ENCODE measurements at regions not wholly inside any gene's neighbourhood (a gene's known extent, or its start where the extent isn't known, plus 50 kb on each side); places are given as distances from the start of the nearest gene placed in this dataset.
"Not testable (repeated sequence)": the region's sequence is repeated elsewhere in the genome, so short reads cannot be mapped to it uniquely, and the experiment has no call there.

DNA sequence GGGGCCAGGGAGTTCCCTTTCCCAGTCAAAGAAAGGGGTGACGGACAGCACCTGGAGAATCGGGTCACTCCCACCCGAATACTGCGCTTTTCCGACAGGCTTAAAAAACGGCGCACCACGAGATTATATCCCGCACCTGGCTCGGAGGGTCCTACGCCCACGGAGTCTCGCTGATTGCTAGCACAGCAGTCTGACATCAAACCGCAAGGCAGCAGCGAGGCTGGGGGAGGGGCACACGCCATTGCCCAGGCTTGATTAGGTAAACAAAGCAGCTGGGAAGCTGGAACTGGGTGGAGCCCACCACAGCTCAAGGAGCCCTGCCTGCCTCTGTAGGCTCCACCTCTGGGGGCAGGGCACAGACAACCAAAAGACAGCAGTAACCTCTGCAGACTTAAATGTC lies 223.6 kb downstream of the ETV1 start:
- H3K27ac Mint-ChIP-seq, H3K4me1 Mint-ChIP-seq, H3K9me3 Mint-ChIP-seq, H3K27me3 Mint-ChIP-seq, DNase-seq, H3K4me3 Mint-ChIP-seq, H3K36me3 Mint-ChIP-seq: not testable (repeated sequence)

- no peaks in the 10 kb centered on the region for H3K27me3 Mint-ChIP-seq
Observed at GRCh38 chr7:13770305-13770704, 219.2 kb downstream of the ETV1 start.

GRCh38 chr7:13774976-13775375 lies 214.5 kb downstream of the ETV1 start:
- Mint-ChIP-seq H3K36me3 (no peaks in the 10 kb centered on the region), H3K9me3 (no peaks in the 10 kb centered on the region), H3K27ac (no peak overlapping the region), H3K4me1 (no peaks in the 10 kb centered on the region), H3K27me3 (no peaks in the 10 kb centered on the region), H3K4me3 (no peak overlapping the region)
- DNase-seq, result no peak

More at GRCh38 chr7:13770305-13770704, 219.2 kb downstream of the ETV1 start:
- H3K36me3 Mint-ChIP-seq, result no peaks in the 10 kb centered on the region
- DNase-seq, result no peak
- H3K9me3 Mint-ChIP-seq, result no peaks in the 10 kb centered on the region
- H3K4me3 Mint-ChIP-seq, result no peak overlapping the region
- no peaks in the 10 kb centered on the region for H3K4me1 Mint-ChIP-seq
- no peak overlapping the region for H3K27ac Mint-ChIP-seq

GRCh38 chr7:13777242-13777641 lies 212.2 kb downstream of the ETV1 start:
- Mint-ChIP-seq H3K9me3 (no peaks in the 10 kb centered on the region), H3K4me3 (no peak overlapping the region), H3K4me1 (no peaks in the 10 kb centered on the region), H3K36me3 (no peaks in the 10 kb centered on the region), H3K27ac (no peak overlapping the region), H3K27me3 (no peaks in the 10 kb centered on the region)
- no peak for DNase-seq

GRCh38 chr7:13778967-13779366 lies 210.5 kb downstream of the ETV1 start:
- no peak for DNase-seq
- H3K9me3 Mint-ChIP-seq, result no peaks in the 10 kb centered on the region
- no peak overlapping the region for H3K27ac Mint-ChIP-seq
- H3K4me1 Mint-ChIP-seq, result no peaks in the 10 kb centered on the region
- H3K4me3 Mint-ChIP-seq, result no peak overlapping the region
- no peaks in the 10 kb centered on the region for H3K36me3 Mint-ChIP-seq
- H3K27me3 Mint-ChIP-seq, result no peaks in the 10 kb centered on the region

- Mint-ChIP-seq H3K27me3 (no peaks in the 10 kb centered on the region), H3K9me3 (no peaks in the 10 kb centered on the region), H3K27ac (no peak overlapping the region), H3K36me3 (no peaks in the 10 kb centered on the region), H3K4me3 (no peak overlapping the region), H3K4me1 (no peaks in the 10 kb centered on the region)
- no peak for DNase-seq
Observed at GRCh38 chr7:13790611-13791010, 198.9 kb downstream of the ETV1 start.

GRCh38 chr7:13792208-13792607 lies 197.3 kb downstream of the ETV1 start:
- H3K36me3 Mint-ChIP-seq, result no peaks in the 10 kb centered on the region

DNA sequence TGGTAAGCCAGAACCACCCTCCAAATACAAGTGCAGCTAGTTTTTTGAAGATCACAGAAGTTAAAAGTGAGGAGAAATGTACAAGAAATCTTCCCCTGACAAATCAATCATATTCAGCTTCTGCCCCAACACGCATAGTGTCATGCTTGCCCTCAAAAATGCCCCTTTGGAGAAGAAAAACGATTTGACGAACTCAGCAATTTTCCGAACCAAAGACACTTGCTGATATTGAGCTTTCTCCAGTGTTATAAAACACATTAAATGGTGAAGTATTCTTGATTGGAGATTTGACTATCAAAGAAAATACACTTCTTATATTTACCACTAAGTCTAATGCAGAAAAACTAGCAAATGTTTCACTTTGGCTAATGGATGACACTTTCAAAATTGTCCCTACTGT lies 195.5 kb downstream of the ETV1 start:
- Mint-ChIP-seq H3K9me3 (no peaks in the 10 kb centered on the region), H3K4me1 (no peaks in the 10 kb centered on the region), H3K27me3 (no peaks in the 10 kb centered on the region), H3K36me3 (no peaks in the 10 kb centered on the region), H3K27ac (no peak overlapping the region), H3K4me3 (no peak overlapping the region)
- DNase-seq, result no peak

More at GRCh38 chr7:13792208-13792607, 197.3 kb downstream of the ETV1 start:
- Mint-ChIP-seq H3K27me3 (no peaks in the 10 kb centered on the region), H3K9me3 (no peaks in the 10 kb centered on the region), H3K27ac (no peak overlapping the region), H3K4me1 (no peaks in the 10 kb centered on the region), H3K4me3 (no peak overlapping the region)
- no peak for DNase-seq

DNA sequence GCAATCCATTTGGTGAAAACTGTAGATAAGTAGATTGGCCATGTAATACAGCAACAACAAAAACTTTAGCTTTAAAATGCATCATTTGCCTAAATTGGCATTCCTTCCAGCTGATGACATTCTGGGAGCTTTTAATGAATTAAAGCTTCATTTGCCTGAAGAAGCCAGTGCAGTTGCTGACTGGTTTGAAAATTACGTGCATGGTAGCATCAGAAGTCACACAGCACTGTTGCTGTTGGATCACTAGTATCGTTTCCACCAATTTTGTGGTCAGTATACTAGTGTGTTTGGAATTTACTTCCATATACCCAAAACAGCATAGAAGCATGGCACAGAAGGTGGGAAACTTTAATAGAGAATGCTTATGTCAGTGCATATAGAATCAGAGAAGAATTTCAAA lies 194.9 kb downstream of the ETV1 start:
- Mint-ChIP-seq H3K36me3 (no peaks in the 10 kb centered on the region), H3K9me3 (no peaks in the 10 kb centered on the region), H3K4me1 (no peaks in the 10 kb centered on the region), H3K27ac (no peak overlapping the region), H3K4me3 (no peak overlapping the region), H3K27me3 (no peaks in the 10 kb centered on the region)
- DNase-seq, result no peak

GRCh38 chr7:13797545-13797944 lies 191.9 kb downstream of the ETV1 start:
- no peak overlapping the region for H3K4me3 Mint-ChIP-seq
- no peaks in the 10 kb centered on the region for H3K9me3 Mint-ChIP-seq
- H3K27me3 Mint-ChIP-seq, result no peaks in the 10 kb centered on the region
- peaks cover 2% of the 10 kb centered on the region for H3K4me1 Mint-ChIP-seq
- H3K27ac Mint-ChIP-seq, result no peak overlapping the region
- H3K36me3 Mint-ChIP-seq, result no peaks in the 10 kb centered on the region
- DNase-seq, result no peak

DNA sequence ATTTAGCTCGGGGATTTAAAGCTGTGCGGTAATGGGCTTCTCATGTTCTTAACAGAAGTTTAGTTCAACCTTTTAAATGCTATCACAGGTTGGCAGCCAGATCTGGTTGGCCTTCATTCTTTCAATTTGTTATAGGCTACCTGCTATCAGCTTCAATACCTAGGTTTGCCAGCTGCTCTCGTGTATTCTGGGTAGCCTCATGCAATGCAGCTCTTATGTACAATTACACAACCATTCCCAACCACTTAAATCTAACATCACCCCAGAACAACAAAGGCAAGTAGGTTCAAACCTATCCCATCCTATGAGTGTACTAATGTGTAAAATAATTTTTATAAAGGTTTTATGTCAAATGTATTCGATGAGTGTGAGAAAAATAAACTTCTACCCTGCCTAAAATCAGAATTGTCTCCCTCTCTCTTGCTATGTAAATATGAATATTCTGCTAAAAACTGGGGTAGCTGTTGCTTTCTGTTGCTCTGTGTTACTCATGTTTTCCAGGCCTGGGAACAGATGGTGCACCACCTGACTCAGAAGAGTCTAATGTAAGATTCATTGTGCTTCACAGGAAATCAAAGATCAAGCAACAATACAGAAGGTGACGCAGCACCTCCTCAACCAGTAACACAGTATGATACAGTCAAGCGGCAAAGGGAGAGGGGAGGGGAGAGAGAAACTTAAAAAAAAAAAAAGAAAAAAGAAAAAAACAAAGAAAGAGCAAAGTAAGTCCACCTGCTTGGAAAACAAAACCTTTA lies 188.6 kb downstream of the ETV1 start:
- Mint-ChIP-seq H3K4me3 (no peak overlapping the region), H3K27me3 (no peaks in the 10 kb centered on the region), H3K4me1 (peaks cover 2% of the 10 kb centered on the region), H3K9me3 (no peaks in the 10 kb centered on the region), H3K27ac (no peak overlapping the region), H3K36me3 (no peaks in the 10 kb centered on the region)
- DNase-seq, result peak; percentile 1

DNA sequence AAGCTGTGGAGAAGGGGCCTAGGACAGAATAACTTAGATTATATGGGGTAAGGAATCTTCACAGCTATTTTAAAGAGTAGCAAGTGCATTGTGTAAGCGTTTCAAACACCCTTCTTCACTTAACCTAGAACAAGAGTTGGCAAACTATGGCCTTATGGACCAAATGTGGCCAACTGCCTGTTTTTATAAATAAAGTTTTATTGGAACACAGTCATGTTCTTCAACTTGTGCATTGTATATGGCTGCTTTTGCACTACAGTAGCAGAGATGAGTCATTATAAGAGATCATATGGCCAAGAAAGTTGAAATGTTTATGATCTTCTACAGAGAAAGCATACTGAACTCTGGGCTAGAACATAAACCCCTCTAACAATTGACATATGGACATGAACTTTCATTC lies 187.8 kb downstream of the ETV1 start:
- no peak for DNase-seq

GRCh38 chr7:13802651-13803050 lies 186.8 kb downstream of the ETV1 start:
- Mint-ChIP-seq H3K36me3 (no peaks in the 10 kb centered on the region), H3K27ac (no peak overlapping the region), H3K27me3 (no peaks in the 10 kb centered on the region), H3K4me3 (no peak overlapping the region), H3K9me3 (peaks cover 2% of the 10 kb centered on the region), H3K4me1 (peaks cover 2% of the 10 kb centered on the region)
- DNase-seq, result no peak

More for the DNA sequence above, 187.8 kb downstream of the ETV1 start:
- H3K9me3 Mint-ChIP-seq, result peaks cover 2% of the 10 kb centered on the region
- no peak overlapping the region for H3K4me3 Mint-ChIP-seq
- no peaks in the 10 kb centered on the region for H3K36me3 Mint-ChIP-seq
- peaks cover 2% of the 10 kb centered on the region for H3K4me1 Mint-ChIP-seq
- no peaks in the 10 kb centered on the region for H3K27me3 Mint-ChIP-seq
- H3K27ac Mint-ChIP-seq, result no peak overlapping the region

DNA sequence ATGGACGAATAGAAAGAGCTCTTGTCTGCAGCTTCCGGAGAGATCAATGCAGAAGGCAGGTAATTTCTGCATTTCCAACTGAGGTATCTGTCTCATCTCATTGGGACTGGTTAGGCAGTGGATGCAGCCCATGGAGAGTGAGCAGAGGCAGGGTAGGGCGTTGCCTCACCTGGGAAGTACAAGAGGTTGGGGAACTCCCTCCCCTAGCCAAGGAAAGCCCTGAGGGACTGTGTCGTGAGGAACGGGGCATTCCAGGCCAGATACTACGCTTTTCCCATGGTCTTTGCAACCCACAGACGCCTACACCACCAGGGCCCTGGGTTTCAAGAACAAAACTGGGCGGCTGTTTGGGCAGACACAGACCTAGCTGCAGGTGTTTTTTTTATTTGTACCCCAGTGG lies 186.3 kb downstream of the ETV1 start:
- no peak for DNase-seq
- Mint-ChIP-seq H3K27ac (no peak overlapping the region), H3K4me1 (peaks cover 2% of the 10 kb centered on the region), H3K4me3 (no peak overlapping the region), H3K36me3 (no peaks in the 10 kb centered on the region), H3K27me3 (no peaks in the 10 kb centered on the region), H3K9me3 (peaks cover 2% of the 10 kb centered on the region)

GRCh38 chr7:13806089-13806867 lies 183.2 kb downstream of the ETV1 start:
- H3K9me3 Mint-ChIP-seq, DNase-seq, H3K4me3 Mint-ChIP-seq, H3K27me3 Mint-ChIP-seq, H3K27ac Mint-ChIP-seq, H3K4me1 Mint-ChIP-seq, H3K36me3 Mint-ChIP-seq: not testable (repeated sequence)

DNA sequence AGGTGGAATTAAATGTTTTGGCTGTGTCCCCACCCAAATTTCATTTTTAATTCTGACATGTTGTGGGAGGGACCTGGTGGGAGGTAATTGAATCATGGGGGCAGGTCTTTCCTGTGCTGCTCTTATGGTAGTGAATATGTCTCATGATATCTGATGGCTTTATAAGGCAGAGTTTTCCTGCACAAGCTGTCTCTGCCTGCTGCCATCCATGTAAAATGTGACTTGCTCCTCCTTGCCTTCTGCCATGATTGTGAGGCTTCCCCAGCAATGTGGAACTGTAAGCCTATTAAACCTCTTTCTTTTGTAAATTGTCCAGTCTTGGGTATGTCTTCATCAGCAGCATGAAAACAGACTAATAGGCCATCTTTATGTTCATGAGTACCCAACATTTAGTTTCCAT lies 172.2 kb downstream of the ETV1 start:
- H3K9me3 Mint-ChIP-seq, result peaks cover 18% of the 10 kb centered on the region
- not testable (repeated sequence) for H3K4me1 Mint-ChIP-seq, H3K4me3 Mint-ChIP-seq, H3K27me3 Mint-ChIP-seq, H3K36me3 Mint-ChIP-seq, DNase-seq, H3K27ac Mint-ChIP-seq

All from activated naive CD8-positive, alpha-beta T cell treated with anti-CD3 and anti-CD28 coated beads for 36 hours (primary cell).